ENCODE measurements at regions not wholly inside any gene's neighbourhood (a gene's known extent, or its start where the extent isn't known, plus 50 kb on each side); places are given as distances from the start of the nearest gene placed in this dataset.

DNA sequence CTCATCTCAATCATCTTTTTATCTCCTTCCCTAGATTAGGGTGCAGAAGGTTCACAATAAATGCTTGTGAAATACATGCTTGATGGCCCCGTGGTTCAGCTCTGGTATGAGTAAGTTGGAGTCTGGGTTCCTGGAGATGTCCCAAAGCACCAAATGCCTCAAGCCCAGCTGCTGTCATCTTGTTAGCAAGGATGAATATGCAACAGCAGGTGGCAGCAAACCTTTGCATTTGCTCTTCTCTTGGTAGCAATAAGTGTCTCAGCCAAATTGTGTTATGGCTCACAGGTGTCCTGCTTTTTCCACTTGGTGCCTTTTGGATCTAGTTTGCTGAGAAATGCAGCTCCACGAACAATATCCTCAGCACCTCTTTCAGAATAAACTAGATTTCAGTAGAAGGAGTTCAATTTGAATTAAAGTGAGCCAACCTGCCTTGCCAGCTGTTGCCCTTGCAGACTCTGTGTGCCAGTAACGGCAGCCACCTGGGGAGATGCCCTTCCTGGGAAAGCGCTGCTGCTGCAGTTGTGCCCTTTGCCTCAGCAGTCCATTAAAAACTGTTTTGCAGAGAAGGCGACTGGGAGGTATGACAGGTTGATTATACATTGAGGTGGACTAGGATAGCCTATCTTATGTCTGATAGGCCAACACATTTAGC is 417.3 kb downstream of the SNAPC1 start:
- CTCF ChIA-PET: interaction anchor here (0.7 to 0.9 kb wide), 2 partner anchors 1081 to 1098 kb away, joined by 3 read pairs; no protein-coding TSS in a partner anchor
- Histone ChIP-seq H2BK15ac (ENCODE audit: low read depth, low read length) (no peak overlapping the region), H3K36me3 (ENCODE audit: control insufficient read depth, insufficient read depth, low read length) (no peaks in the 10 kb centered on the region), H3K79me1 (ENCODE audit: low read depth in 1 of 2, low read length in 2 of 2) (no peaks in the 10 kb centered on the region), H2BK120ac (ENCODE audit: low read depth, low read length) (no peak overlapping the region), H3K9me3 (ENCODE audit: control insufficient read depth, insufficient read depth, low read length) (no peaks in the 10 kb centered on the region), H2BK20ac (ENCODE audit: low read depth, low read length) (no peak overlapping the region), H3K27ac (ENCODE audit: insufficient read depth, low read length) (no peak overlapping the region), H3K4ac (ENCODE audit: low read depth, low read length) (no peak overlapping the region), H2AFZ (replicated peaks; ENCODE audit: low read length, poor library complexity) (no peak overlapping the region), H2BK5ac (ENCODE audit: low read depth, low read length, poor library complexity, severe bottlenecking) (no peak overlapping the region), H3K14ac (replicated peaks; ENCODE audit: low read depth, low read length) (no peak overlapping the region), H2AK5ac (ENCODE audit: low read depth, low read length) (no peak overlapping the region), H4K5ac (ENCODE audit: low read depth, low read length) (no peak overlapping the region), H3K9ac (ENCODE audit: low read depth, low read length) (no peak overlapping the region), H4K91ac (ENCODE audit: insufficient read depth, low read depth, low read length) (no peak overlapping the region), H3K23ac (ENCODE audit: low read depth, low read length) (no peak overlapping the region), H4K20me1 (ENCODE audit: insufficient read depth, low read length) (no peaks in the 10 kb centered on the region), H3K4me1 (ENCODE audit: control insufficient read depth, insufficient read depth, low read length) (no peaks in the 10 kb centered on the region), H3K4me3 (ENCODE audit: insufficient read depth, low read depth, low read length) (no peak overlapping the region), H3K9me1 (ENCODE audit: insufficient read depth, low read length) (no peaks in the 10 kb centered on the region), H2AK9ac (replicated peaks; ENCODE audit: low read depth, low read length, poor library complexity) (peak overlapping the region; percentile 48), H3K4me2 (ENCODE audit: low read depth, low read length) (no peak overlapping the region), H3K56ac (ENCODE audit: extremely low read depth, insufficient read depth, low read length) (no peak overlapping the region), H3K27me3 (ENCODE audit: control insufficient read depth, insufficient read depth, low read length) (peaks cover 3% of the 10 kb centered on the region), H4K8ac (ENCODE audit: low read depth in 2 of 2, low read length in 2 of 2) (no peak overlapping the region), H3K18ac (ENCODE audit: low read depth, low read length) (no peak overlapping the region)
- intact Hi-C loops (cut with micrococcal nuclease) (loop anchor here (1.0 to 10.0 kb wide), 5 partner anchors 265 to 1097 kb away; no protein-coding TSS in a partner anchor), dilution Hi-C loops (cut with HindIII; ENCODE audit: low sequenced_read_pairs, unreplicated experiment) (no loop called here), in situ Hi-C loops (cut with MboI; ENCODE audit: low sequenced_read_pairs) (loop anchor here (10.0 kb wide), 2 partner anchors 855 to 955 kb away; no protein-coding TSS in a partner anchor)
- WGBS, 2 experiments (ENCODE audit: extremely low coverage in 2 of 2, insufficient read length in 1 of 2): 50% methylated on average over 2 of the region's 5 CpGs; no CpG with 5 or more reads in 1 of the 2 experiments
- POLR2A ChIA-PET (ENCODE audit: unreplicated experiment): no interaction called here
- TF ChIP-seq RCOR1 (IDR thresholded peaks at IDR 0.05; ENCODE audit: insufficient replicate concordance, low read length) (no peak), MAZ (IDR thresholded peaks at IDR 0.05; ENCODE audit: borderline replicate concordance, low read depth, low read length) (no peak), CTCF (conservative IDR thresholded peaks at IDR 0.05; ENCODE audit: low read depth, low read length) (peak; percentile 86), MXI1 (IDR thresholded peaks at IDR 0.05; ENCODE audit: borderline replicate concordance, low read depth, low read length) (no peak), FOS (IDR thresholded peaks at IDR 0.05; ENCODE audit: low read depth, low read length) (no peak), CEBPB (IDR thresholded peaks at IDR 0.05; ENCODE audit: low read depth, low read length) (0 out of 2 replicates have a peak, but pooled peaks have one; percentile 13), CHD1 (IDR thresholded peaks at IDR 0.05; ENCODE audit: low read depth, low read length) (no peak), POLR2A (IDR thresholded peaks at IDR 0.05; ENCODE audit: low read depth, low read length) (peak; percentile 43; the same call in 1 of the 2 replicates), MAFK (IDR thresholded peaks at IDR 0.05; ENCODE audit: low read depth, low read length) (no peak), USF2 (IDR thresholded peaks at IDR 0.05; ENCODE audit: low read depth, low read length) (no peak), SMC3 (IDR thresholded peaks at IDR 0.05; ENCODE audit: low read depth, low read length) (peak; percentile 95), RAD21 (IDR thresholded peaks at IDR 0.05; ENCODE audit: low read length) (peak; percentile 97), RFX5 (IDR thresholded peaks at IDR 0.05; ENCODE audit: low read depth, low read length) (no peak), BHLHE40 (IDR thresholded peaks at IDR 0.05; ENCODE audit: low read depth, low read length) (no peak), NFE2L2 (IDR thresholded peaks at IDR 0.05; ENCODE audit: low read depth, low read length) (no peak)
- TF ChIP-seq, protein P1, sequence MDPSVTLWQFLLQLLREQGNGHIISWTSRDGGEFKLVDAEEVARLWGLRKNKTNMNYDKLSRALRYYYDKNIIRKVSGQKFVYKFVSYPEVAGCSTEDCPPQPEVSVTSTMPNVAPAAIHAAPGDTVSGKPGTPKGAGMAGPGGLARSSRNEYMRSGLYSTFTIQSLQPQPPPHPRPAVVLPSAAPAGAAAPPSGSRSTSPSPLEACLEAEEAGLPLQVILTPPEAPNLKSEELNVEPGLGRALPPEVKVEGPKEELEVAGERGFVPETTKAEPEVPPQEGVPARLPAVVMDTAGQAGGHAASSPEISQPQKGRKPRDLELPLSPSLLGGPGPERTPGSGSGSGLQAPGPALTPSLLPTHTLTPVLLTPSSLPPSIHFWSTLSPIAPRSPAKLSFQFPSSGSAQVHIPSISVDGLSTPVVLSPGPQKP (IDR thresholded peaks at IDR 0.05; ENCODE audit: borderline replicate concordance, low read depth, low read length): no peak
- no TSS peak for BruUV-seq (replicated peaks)
- ATAC-seq (ENCODE audit: low read depth) (peak; percentile 85), DNase-seq (peak; percentile 91)

Measured in IMR-90 (cell line).